Right hindlimb (tissue), 1 donor: ENCODE measurements at regions not wholly inside any gene's neighbourhood (a gene's known extent, or its start where the extent isn't known, plus 50 kb on each side); places are given as distances from the start of the nearest gene placed in this dataset.

Source experiments
- DNase-seq: peaks from one replicate; pipeline ENCODE4 v3.0.0-alpha.2; 2018

- no peak for DNase-seq
Observed at GRCh38 chr1:187454010-187454409, 625.3 kb downstream of the PLA2G4A start.

- no peak for DNase-seq
Observed at GRCh38 chr1:187456446-187456845, 627.7 kb downstream of the PLA2G4A start.

- no peak for DNase-seq
Observed at GRCh38 chr1:187460093-187460492, 631.3 kb downstream of the PLA2G4A start.

GRCh38 chr1:187464320-187464719 lies 635.6 kb downstream of the PLA2G4A start:
- no peak for DNase-seq

GRCh38 chr1:187465441-187465840 lies 636.7 kb downstream of the PLA2G4A start:
- no peak for DNase-seq

GRCh38 chr1:187469836-187470235 lies 641.1 kb downstream of the PLA2G4A start:
- no peak for DNase-seq

- DNase-seq: no peak
Observed at GRCh38 chr1:187471555-187471954, 642.8 kb downstream of the PLA2G4A start.

- no peak for DNase-seq
Observed at GRCh38 chr1:187474336-187474735, 645.6 kb downstream of the PLA2G4A start.

GRCh38 chr1:187476671-187477070 lies 647.9 kb downstream of the PLA2G4A start:
- no peak for DNase-seq

- no peak for DNase-seq
Observed at GRCh38 chr1:187477103-187477502, 648.4 kb downstream of the PLA2G4A start.

GRCh38 chr1:187477535-187477934 lies 648.8 kb downstream of the PLA2G4A start:
- DNase-seq: no peak

- DNase-seq: no peak
Observed at GRCh38 chr1:187481581-187482148, 652.9 kb downstream of the PLA2G4A start.

GRCh38 chr1:187490266-187490665 lies 661.5 kb downstream of the PLA2G4A start:
- no peak for DNase-seq

- DNase-seq: no peak
Observed at GRCh38 chr1:187491082-187491720, 662.5 kb downstream of the PLA2G4A start.

- no peak for DNase-seq
Observed at GRCh38 chr1:187498028-187498427, 669.3 kb downstream of the PLA2G4A start.

GRCh38 chr1:187504779-187505178 lies 676.0 kb downstream of the PLA2G4A start:
- DNase-seq: no peak

- DNase-seq: no peak
Observed at GRCh38 chr1:187509091-187509490, 680.3 kb downstream of the PLA2G4A start.

GRCh38 chr1:187513190-187513589 lies 684.4 kb downstream of the PLA2G4A start:
- DNase-seq: no peak

- no peak for DNase-seq
Observed at GRCh38 chr1:187514110-187514509, 685.4 kb downstream of the PLA2G4A start.

- DNase-seq: no peak
Observed at GRCh38 chr1:187516874-187517273, 688.1 kb downstream of the PLA2G4A start.

GRCh38 chr1:187517546-187517945 lies 688.8 kb downstream of the PLA2G4A start:
- no peak for DNase-seq

- DNase-seq: no peak
Observed at GRCh38 chr1:187527346-187527745, 698.6 kb downstream of the PLA2G4A start.

GRCh38 chr1:187537936-187538335 lies 709.2 kb downstream of the PLA2G4A start:
- no peak for DNase-seq

GRCh38 chr1:187549540-187549939 lies 720.8 kb downstream of the PLA2G4A start:
- DNase-seq: no peak

GRCh38 chr1:187551061-187551460 lies 722.3 kb downstream of the PLA2G4A start:
- DNase-seq: no peak
